Esophagus muscularis mucosa (tissue), 3 donors: ENCODE measurements at regions not wholly inside any gene's neighbourhood (a gene's known extent, or its start where the extent isn't known, plus 50 kb on each side); places are given as distances from the start of the nearest gene placed in this dataset.

Experiments
- POLR2A ChIP-seq: fragments of 450-650 bp; IDR thresholded peaks from one replicate; pipeline ENCODE4 v1.6.1; 2017; ENCODE audit warnings: antibody characterized with exemption, moderate library complexity, mild to moderate bottlenecking, low read depth
- POLR2AphosphoS5 ChIP-seq, 2 donors: sonication (generic); formaldehyde crosslinking; IDR thresholded peaks; one replicate each; pipeline ENCODE4 v1.6.1; 2017; ENCODE audit warnings: antibody characterized with exemption in 2 of 2
- TF ChIP-seq, protein P1 (sequence below), 3 experiments: fragments of 200-600 bp in 2 of 3; fragments of 450-650 bp in 1 of 3; sonication (generic) in 2 of 3; IDR thresholded peaks; one replicate each; pipeline ENCODE4 v1.5.1; 2017 to 2019; ENCODE audit warnings: antibody characterized with exemption in 3 of 3, mild to moderate bottlenecking in 2 of 3, moderate library complexity in 1 of 3

DNA sequence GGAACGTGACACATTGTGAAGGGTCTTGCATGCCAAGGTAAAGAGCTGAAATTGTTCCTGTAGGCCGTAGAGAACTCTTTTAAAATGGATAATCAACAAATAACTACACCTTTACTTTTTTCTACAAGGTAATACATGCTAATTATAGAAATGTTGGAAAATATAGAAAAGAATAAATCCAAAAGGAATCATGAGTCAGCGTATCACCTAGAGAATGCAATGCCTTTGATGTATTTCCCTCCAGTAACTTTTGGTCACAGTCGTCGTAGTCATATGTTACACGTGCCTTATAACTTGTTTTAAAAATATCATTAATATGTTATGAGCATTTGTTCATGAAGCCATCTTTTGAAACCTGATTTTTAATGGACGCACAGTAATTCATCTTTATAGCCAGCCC lies 100.6 kb downstream of the LIPG start:
- TF ChIP-seq, protein P1, sequence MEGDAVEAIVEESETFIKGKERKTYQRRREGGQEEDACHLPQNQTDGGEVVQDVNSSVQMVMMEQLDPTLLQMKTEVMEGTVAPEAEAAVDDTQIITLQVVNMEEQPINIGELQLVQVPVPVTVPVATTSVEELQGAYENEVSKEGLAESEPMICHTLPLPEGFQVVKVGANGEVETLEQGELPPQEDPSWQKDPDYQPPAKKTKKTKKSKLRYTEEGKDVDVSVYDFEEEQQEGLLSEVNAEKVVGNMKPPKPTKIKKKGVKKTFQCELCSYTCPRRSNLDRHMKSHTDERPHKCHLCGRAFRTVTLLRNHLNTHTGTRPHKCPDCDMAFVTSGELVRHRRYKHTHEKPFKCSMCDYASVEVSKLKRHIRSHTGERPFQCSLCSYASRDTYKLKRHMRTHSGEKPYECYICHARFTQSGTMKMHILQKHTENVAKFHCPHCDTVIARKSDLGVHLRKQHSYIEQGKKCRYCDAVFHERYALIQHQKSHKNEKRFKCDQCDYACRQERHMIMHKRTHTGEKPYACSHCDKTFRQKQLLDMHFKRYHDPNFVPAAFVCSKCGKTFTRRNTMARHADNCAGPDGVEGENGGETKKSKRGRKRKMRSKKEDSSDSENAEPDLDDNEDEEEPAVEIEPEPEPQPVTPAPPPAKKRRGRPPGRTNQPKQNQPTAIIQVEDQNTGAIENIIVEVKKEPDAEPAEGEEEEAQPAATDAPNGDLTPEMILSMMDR (IDR thresholded peaks at IDR 0.05) = no peak
- no peak for TF ChIP-seq POLR2A
- TF ChIP-seq POLR2AphosphoS5 (IDR thresholded peaks at IDR 0.05) = no peak
